Fibroblast of the aortic adventitia (primary cell): ENCODE measurements at regions not wholly inside any gene's neighbourhood (a gene's known extent, or its start where the extent isn't known, plus 50 kb on each side); places are given as distances from the start of the nearest gene placed in this dataset.
"Not testable (repeated sequence)": the region's sequence is repeated elsewhere in the genome, so short reads cannot be mapped to it uniquely, and the experiment has no call there.

Source experiments
- DNase-seq: peaks from one replicate; pipeline ENCODE4 v3.0.0-alpha.2; 2010; ENCODE audit warnings: low read depth
- H3K4me3 ChIP-seq: 2 replicates; pipeline ENCODE4 v1.5.1; 2011; ENCODE audit warnings: low read depth, mild to moderate bottlenecking, control low read depth, low read length, moderate library complexity

DNA sequence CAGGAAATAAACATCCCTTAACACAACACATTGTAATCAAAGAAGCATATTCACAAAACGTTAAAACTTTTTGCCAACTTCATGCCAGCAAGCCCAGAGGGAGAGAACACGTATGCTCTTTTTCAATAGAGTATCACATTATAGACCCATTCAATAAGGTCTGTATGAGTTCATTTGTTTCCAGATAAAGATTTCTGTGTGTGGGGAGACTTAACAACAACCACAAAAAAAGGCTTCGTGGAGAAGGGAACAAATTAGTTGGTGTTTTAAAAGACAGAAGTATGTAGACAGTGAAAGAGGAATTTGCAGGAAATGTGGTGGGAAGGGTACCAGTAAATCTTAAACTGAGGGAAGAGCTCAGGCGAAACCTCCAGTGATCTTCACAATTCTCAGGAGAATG lies 103.4 kb downstream of the SPDYE17 start:
- not testable (repeated sequence) for H3K4me3 ChIP-seq, DNase-seq

GRCh38 chr7:76927741-76928393 lies 104.3 kb downstream of the SPDYE17 start:
- not testable (repeated sequence) for H3K4me3 ChIP-seq, DNase-seq

DNA sequence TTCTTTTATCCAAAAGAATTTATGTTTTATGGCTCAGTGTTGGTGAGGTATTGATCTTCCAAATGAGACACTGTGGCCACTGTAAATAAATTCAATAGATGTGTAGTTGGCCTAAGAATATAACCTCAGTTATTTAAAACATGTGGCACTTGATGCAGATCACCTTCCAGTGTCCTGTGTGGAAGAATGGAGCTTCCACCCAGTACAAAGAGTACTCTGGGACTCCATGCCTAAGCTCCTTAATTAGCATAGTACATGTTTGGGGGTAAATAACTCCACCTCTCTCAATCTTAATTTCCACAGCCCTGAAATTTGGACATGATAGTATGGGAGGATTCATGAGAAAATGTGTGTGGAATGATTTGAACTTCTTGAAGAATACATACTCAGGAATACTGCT lies 105.7 kb downstream of the SPDYE17 start:
- not testable (repeated sequence) for DNase-seq, H3K4me3 ChIP-seq

- DNase-seq, H3K4me3 ChIP-seq: not testable (repeated sequence)
Observed at GRCh38 chr7:76924756-76925155, 107.4 kb downstream of the SPDYE17 start.

- H3K4me3 ChIP-seq, DNase-seq: not testable (repeated sequence)
Observed at GRCh38 chr7:76918619-76919018, 113.5 kb downstream of the SPDYE17 start.

GRCh38 chr7:76914361-76914760 lies 117.8 kb downstream of the SPDYE17 start:
- DNase-seq, H3K4me3 ChIP-seq: not testable (repeated sequence)

DNA sequence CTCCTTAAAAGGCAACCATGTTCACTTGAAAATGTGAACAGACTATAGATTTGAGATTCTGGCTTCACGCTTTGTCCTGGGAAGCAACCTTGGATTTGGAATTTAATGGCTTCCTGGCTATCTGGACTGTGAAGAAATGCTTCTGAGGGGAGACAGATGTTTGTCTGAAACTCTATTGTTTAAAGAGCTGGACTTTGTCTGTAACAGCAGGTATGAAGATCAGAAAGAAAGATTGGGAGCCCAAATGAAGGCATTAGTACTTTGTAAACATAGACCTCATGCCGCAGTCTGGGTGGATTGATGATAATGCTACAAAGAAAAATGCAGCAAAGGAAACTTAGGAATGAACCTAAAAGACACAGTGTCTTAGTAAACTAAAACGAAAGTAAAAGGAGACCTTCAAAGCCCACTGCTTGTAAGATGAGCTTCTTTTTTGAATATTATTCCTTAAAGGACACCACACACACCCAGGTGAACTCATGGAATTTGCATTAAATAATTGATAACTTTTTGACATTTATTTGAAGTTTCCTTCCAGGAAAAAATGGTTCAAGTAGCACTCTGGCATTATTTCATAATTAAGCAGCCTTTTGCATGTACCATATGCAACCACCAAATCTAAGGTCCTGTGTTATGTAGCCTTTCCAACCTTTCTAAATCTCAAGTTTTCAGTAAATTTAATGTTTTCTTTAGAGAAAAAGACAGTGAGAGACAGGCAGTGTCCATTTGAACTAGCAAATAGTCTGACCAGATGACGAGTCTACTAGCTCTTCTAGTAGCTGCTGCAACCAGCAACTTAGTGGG lies 119.9 kb downstream of the SPDYE17 start:
- not testable (repeated sequence) for DNase-seq, H3K4me3 ChIP-seq

GRCh38 chr7:76904688-76905087 lies 127.5 kb downstream of the SPDYE17 start:
- not testable (repeated sequence) for DNase-seq, H3K4me3 ChIP-seq

DNA sequence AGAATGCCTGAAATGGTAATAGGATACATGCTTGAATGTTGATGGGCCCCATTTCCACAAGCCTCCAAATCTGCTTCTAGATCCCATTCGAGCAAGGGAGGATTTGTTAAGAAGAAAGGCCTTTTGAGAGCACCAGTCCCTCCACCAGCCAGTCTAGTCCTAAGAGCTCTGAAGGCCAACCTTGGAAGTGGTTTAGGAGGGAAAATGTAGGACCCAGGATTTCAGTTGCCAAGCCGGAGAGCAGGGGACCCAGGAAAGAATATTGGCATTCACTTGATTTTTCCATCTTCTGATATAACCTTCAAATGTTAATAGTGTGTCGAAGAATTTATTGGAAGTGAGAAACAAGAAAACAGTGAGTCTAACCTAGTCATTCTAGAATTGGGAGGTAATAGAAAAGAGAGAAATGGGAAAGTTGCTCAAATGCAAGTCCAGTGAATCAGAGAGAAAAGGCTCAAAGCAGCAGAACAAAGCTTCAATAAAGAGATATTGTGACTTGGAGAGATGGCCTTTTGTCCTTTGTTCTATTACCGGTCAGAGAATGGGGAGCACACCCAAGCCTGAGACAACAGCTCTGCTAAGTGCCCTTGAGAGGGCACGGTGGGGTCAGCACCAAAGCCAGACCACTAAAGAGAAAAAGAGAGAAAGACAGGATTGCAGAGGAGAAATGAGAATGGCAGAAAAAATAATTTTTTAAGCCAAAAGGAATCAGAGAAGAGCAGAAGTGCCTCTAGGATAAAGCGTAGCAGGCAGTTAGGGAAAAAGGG lies 130.0 kb downstream of the SPDYE17 start:
- DNase-seq, H3K4me3 ChIP-seq: not testable (repeated sequence)

DNA sequence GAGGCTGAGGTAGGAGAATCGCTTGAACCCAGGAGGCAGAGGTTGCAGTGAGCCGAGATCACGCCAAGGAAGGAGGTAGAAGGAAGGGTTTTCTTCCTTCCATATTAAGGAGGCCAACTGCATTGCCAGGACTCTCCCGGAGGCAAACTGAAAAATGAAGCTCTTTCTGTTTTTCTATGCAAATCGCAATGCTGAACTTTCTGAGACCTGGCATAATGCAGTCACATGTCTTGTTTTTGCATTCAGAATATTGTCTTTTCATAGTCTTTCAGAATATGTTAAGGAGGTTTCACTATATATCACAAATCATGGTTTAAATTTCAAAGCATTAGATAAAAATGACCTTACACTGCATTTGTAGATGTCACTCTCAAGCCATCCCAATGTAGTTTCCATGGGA lies 133.4 kb downstream of the SPDYE17 start:
- DNase-seq, H3K4me3 ChIP-seq: not testable (repeated sequence)

DNA sequence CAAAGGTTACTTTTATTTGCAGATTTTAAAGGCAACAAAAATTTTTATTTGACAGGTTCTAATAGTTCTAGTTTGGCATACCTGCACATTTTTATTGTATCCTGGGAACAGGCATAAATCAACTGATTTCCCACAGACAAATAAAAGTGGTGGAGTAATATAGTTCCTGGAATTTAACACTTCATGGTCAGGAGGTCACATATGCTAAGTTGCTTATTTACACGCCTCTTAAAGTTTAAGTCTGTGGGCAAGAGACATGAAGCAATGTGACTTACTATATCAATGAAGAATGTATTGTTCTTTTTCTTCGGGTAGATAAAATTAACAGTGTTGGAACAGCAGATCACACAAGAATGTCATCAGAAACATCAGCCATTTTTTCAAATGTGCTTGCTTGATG lies 135.2 kb downstream of the SPDYE17 start:
- not testable (repeated sequence) for DNase-seq, H3K4me3 ChIP-seq

DNA sequence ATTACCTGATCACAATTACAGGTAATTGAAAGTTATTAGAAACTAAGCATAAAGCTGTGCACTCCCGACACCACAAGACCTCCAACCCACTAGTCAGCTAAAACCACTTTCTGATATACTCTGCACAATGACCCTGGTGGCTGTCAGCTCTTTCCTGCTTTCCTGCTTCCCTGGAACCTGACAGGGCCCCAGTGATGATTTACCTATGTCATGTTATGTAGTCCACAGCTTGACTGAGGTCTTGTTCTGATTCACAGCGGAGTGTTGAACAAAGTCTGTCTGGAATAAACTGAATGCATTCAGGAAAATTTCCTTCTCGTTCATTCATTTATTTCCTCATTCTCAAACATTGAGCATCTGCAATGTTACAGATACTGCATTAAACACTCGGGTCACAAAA lies 136.5 kb downstream of the SPDYE17 start:
- H3K4me3 ChIP-seq, DNase-seq: not testable (repeated sequence)

GRCh38 chr7:76891771-76892170 lies 140.4 kb downstream of the SPDYE17 start:
- not testable (repeated sequence) for H3K4me3 ChIP-seq, DNase-seq

DNA sequence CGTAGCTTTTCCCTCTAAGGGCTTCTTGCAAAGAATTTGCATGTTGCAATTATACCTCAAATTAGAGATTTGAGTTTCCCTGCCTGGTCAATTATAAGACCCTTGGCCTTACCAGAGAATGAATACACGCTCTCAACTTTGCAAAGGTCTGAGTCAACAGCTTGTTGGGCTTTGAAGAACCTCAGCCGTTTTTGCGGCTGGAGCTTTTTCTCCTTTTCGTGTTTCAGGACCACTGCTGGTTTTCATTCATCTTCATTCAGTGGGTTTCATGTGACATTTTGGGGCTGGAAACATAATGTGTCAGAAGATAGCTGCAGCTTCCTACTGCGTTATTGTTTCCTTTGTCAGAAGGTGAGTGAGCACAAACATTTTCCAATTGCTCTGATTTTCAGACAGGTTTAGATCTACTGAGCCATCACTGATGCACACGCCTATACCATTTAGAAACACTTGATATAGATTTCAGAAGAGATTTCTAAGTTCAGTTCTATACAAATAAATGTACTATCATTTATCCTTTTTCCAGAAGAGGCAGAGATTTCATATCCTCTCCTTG lies 152.3 kb downstream of the SPDYE17 start:
- not testable (repeated sequence) for DNase-seq, H3K4me3 ChIP-seq

DNA sequence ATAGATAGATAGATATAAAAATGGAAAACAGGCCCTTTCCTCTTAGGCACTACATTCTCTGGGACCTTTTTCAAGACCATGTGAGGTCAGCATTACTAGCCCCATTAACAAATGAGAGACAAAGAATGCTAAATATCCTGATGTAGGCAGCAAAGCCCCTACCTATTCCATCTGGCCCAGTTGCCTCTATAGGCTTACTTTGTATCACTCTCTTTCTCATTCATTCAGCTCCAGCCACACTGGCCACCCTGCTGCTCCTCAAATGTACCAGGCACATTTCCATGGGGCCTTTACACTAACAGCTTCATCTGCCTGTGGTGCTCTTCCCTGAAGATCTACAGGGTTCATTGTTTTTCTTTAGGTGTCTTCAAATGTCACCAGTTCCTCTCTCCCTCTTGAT lies 156.4 kb downstream of the SPDYE17 start:
- DNase-seq, H3K4me3 ChIP-seq: not testable (repeated sequence)

DNA sequence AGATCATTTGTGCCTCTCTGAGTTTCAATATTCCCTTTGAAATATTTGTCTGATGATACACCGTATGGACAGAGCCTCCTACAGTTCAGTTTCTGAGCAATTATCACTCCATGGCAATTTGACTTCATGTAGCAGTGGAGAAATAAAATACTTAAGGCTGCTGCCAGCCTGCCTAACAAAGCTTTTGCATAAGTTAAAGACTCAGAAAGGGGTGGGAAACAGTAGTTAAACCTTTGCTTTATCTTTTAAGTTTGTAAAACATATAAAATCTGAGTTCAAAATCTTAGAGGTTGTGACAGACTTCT lies 161.7 kb downstream of the SPDYE17 start:
- DNase-seq, H3K4me3 ChIP-seq: not testable (repeated sequence)

DNA sequence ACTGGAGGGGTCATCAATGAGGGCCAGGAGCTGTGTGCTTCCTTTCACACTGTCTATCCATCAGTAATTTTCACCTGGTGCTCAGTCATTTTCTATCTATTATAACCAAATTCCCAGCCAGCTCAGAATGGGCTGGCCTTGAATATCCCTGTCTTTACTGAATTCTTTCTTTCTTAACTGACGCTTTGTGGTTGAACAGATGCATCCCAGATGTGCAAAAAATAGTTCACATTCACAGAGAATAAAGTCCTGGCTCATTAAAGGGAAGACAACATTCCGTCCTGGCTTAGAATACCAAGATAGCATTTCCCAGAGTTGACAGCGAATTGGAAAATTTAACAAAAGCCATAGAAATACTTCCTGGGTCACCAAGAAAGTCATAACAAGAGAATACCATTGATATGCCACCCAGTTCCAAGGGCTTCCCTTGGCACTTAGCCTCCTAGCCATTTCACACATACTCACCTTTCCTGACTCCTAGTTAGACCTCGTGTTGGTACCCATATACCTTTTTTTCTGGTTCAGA lies 164.7 kb downstream of the SPDYE17 start:
- DNase-seq, H3K4me3 ChIP-seq: not testable (repeated sequence)

DNA sequence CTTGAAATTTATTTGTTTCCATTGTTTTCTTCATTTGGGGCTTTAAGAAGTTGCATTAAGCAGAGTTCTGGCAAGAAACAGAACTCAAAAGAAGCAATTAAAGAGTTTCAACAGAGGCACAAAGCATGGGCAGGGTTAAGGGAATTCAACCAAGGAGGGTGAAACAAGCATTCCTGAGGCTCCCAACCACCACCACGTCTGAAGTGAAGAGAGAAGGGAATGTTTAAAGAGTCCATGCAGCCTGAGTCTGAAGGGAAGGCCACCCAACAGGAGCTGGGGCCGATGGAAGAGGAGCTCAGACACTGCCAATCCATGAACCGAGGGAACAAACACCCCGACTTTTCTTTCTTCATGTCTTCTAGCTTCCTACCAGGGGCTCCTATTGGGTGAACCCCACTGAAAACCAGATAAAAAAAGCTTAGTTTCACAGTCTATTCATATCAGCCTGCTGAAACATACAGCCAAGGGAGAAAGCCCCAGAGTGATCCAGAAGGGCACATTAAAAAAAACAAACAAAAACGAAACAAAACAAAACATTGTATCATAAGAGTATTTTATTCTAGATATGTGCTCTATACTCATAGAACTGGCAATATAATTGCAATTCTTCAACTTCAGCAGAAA lies 168.9 kb downstream of the SPDYE17 start:
- not testable (repeated sequence) for H3K4me3 ChIP-seq, DNase-seq

DNA sequence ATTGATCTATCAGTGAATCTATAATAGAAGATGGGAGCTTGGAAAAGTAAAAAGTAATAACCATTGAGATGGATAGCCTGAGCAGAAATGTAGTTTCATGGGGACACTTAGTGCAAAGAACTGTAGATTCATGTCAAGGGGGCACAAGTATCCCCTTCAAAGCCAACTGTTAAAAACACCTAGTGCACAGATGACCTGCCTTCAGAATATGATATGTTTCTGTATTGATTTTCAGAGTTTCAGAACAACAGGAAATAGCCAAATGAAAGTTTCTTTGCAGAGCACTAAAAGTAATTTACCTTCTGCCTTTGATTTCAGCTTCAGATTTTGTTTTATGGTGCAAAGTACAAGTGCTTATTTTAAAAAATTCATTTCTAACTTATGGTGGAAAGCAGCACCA lies 169.9 kb downstream of the SPDYE17 start:
- H3K4me3 ChIP-seq, DNase-seq: not testable (repeated sequence)
